ENCODE measurements at regions not wholly inside any gene's neighbourhood (a gene's known extent, or its start where the extent isn't known, plus 50 kb on each side); places are given as distances from the start of the nearest gene placed in this dataset.
A peak's percentile ranks its signal among the peaks of the same experiment; 100 is the strongest.
"Not testable (repeated sequence)": the region's sequence is repeated elsewhere in the genome, so short reads cannot be mapped to it uniquely, and the experiment has no call there.

- DNase-seq, result no peak
Observed at GRCh38 chrX:10676235-10676957, 56.0 kb upstream of the MID1 start.

- DNase-seq, result no peak
Observed at GRCh38 chrX:10677490-10677889, 57.1 kb upstream of the MID1 start.

GRCh38 chrX:10679387-10679786, 59.0 kb upstream of the MID1 start:
- no peak for DNase-seq

DNA sequence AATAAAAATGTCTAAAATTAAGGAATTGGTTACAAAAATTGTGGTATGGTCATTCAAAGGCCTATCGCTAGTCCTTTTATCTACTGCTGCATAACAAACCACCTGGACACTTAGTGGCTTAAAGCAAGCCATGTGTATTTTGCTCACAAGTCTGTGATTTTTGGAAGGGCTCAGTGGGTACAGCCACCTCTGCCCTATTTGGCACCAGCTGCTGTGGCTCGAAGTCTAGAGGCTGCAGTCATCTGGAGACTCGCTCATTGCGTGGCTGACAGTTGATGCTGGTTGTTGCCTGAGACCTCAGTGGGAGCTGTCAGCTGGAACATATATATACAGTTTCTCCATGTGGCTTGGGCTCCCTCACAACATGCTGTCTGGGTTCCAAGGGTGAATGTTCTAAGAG, 60.8 kb upstream of the MID1 start:
- no peak for DNase-seq

DNA sequence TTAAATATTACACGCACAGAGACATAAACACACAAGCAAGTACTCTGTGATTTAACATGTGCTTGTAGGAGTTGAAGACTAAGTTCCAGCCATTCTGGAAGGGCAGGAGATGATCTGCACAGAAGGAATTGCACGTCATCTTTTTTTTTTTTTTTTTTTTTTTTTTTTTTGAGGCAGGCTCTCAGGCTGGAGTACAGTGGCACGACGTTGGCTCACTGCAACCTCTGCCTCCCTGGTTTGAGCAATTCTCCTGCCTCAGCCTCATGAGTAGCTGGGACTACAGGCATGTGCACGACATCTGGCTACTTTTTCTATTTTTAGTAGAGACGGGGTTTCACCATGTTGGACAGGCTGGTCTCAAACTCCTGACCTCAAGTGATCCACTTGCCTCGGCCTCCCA, 63.2 kb upstream of the MID1 start:
- not testable (repeated sequence) for DNase-seq

DNA sequence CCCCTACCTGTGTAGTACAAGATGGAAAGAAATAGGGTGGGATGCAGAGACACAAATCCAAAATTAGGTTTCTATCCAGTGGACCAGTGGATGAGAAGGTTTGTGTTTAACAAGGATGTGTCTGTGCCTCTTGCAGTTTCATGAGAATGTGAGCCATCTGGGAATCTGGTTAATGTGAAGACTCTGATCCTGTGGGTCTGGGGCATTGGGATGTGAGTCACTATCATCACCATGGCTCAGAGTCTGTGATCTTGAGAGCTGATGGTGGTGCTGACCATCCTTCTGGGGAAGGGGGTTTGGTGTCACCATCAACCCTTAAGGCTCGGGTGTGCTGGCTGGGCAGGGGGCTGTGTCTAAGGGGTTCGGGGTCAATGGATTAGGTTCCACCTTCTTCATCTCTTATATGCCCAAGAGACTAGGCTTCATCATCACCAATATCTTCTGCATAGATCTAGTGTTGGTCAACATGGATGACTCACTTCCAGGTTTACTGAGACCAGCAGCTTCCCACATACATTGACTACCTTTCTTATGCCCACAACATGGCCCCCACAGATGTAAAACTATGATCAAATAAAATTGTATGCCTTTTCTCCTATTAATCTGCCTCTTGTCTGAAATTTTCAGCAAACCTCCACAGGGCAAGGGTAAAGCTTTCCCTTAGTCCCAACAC, 65.7 kb upstream of the MID1 start:
- no peak for DNase-seq

DNA sequence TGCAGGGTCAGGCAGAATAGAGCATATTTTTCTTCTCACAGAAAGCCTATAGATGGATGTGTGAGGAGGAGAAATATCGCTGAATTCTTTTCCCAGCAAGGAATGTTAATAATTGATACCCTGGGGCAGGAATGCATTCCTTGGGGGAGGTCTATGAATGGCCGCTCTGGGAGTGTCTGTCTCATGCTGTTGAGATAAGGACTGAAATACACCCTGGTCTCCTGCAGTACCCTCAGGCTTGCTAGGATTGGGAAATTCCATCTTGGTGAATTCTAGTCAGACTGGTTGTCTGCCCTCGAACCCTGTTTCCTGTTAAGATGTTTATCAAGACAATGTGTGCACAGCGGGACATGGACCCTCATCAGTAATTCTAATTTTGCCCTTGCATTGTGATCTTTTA, 71.4 kb upstream of the MID1 start:
- DNase-seq, result not testable (repeated sequence)

DNA sequence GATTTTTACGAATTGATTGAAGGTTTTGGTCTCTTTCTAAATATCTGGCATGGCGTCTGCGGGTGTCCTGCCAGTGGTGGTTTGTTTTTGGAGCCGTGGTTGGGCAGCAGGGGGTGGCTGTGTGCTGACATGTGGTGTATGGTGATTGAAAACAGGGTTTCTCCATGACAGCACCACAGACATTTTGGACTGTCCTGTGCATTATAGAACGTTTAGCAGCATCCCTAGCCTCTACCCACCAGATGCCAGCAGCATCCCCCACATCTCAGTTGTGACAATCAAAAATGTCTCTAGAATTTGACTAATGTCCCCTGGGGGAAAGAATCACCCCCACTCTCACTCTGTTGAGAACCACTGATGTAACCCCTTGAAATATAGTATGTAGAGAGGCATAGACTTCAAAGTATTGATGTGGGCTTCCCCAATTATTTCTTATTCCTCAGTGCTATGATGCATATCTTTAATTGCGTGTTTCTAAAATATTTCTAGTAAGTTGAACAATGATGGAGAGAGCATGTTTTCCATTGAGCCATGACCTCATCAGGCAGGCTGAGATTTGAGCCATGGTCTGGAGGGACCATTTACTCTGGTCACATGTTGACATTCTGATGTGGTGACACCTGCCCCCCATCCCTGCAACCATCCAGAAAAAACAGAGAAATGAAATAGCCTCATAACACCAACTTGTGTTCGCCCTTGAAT, 77.4 kb upstream of the MID1 start:
- no peak for DNase-seq

- no peak for DNase-seq
Observed at GRCh38 chrX:10698318-10698640, 77.9 kb upstream of the MID1 start.

DNA sequence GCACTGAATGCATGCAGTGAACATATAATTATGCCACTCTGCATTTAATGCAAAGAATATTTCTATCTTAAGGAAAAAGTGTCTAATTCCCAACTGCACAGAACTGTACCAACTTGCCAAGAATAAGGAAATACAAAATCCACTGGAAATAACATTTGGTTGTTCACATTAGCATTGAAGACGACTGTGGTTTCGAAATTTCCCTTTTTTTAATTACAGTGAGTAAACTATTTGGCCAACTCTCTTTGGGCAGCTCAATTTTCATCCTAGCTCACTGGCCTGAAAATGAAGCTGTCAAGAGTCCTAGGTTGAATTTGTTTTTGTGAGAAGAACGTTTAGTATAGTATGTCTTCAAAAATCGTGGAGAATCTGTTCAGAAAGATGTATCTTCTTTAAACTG, 81.6 kb upstream of the MID1 start:
- DNase-seq, result no peak

- DNase-seq, result not testable (repeated sequence)
Observed at GRCh38 chrX:10706342-10706741, 86.0 kb upstream of the MID1 start.

- DNase-seq, result no peak
Observed at GRCh38 chrX:10707773-10708172, 87.4 kb upstream of the MID1 start.

GRCh38 chrX:10709276-10709675, 88.9 kb upstream of the MID1 start:
- DNase-seq, result no peak

DNA sequence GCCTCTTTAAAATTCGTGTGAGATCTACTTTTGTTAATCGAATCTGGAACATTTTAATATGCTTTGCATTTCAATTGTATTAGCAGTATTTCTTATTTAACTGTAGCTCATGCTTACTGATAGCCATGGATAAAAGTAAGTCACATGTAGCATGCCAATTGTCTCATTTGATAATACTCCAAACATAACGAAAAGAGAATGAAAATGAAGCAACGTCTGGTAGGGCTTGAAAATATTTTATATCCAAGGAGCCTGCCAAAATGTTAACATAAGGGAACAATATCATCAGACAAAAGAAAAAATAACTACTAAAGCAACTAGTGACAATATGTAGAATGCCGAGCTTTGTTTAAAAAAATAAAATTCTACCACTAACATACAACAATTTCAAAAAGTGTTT, 94.1 kb upstream of the MID1 start:
- no peak for DNase-seq

DNA sequence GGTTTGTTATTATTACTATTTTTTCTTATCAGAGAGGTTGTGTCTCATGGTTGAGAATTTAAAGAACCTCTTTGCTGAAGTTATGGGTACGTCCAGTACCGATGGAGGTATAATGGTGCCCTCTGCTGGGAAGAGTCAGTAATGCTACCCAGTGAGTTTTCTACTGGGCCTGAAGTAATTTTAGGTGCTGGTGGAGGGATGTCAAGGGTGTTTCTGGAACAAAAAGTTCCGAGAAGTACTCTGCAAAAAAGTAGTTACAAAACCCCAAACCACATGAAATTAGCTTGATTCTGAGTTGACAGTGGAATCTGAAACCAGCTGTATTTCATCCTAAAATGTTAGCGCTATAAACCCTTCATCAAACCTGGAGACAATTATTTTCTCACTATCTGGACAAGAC, 102.5 kb upstream of the MID1 start:
- peak in 2 of 5 experiments; percentile 3 to 7 for DNase-seq

DNA sequence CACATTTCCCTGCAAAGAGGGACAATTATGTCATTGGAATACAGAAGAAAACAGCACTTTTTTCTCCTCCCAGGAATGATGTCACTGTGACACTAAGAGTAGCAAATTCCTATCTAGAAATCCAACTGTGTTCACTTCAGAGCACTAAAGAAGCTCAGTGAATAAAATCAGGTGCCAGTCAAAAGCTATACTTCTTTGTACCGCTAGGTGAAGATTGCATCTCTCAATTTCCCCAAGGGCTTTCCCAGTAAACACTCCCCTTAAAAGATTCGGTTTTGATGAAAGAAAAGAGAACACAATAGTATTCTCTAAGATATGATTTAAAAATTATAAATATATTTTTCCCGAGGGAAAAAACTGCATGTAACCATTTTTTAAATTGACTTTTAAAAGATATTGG, 104.7 kb upstream of the MID1 start:
- DNase-seq, result no peak

DNA sequence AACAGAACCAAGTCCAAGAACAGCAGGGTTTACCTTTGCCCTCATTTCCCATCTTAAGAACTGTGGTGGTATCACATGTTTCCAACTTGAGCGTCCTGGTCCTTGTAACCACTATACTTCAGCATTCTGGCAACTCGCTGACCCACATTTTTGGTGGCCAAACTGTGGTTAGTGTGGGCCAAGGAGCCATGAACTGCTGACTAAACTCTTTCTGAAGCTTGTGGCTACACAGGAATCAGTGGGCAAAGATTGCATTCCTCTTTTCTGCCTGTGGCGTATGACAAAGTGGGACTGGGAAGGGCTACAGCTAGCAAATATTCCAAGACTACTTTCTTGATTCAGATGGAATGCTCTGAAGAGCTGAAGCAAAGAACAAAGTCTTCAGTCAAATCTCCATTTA, 106.3 kb upstream of the MID1 start:
- no peak for DNase-seq

DNA sequence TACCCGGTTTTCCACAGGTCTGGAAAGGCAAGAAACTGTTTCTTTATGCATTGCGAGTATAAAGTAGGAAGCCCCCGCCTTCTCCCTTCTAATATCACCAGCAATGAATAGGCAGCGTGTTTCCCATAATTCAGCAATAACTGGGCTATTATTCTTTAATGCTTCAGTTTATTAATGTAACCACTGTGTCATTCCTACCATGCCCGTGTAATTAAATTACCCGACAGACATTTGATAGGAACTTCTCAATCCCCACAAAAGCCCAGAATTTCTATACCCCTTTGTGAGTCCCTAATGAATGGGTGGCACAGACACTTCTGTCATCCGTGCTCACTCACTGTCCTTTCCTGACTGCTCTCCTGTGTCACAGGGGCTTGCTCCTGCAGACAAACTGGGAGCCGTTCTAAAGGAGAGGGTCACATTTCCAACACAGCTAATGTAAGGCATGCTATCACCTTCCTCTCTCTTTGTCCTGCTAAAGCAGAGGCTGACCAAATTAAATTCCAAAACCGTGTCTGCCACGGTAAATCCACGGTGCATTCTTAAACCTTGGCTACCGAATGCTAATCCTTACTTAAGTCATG, 108.5 kb upstream of the MID1 start:
- no peak for DNase-seq

- DNase-seq, result no peak
Observed at GRCh38 chrX:10739426-10739825, 119.0 kb upstream of the MID1 start.

DNA sequence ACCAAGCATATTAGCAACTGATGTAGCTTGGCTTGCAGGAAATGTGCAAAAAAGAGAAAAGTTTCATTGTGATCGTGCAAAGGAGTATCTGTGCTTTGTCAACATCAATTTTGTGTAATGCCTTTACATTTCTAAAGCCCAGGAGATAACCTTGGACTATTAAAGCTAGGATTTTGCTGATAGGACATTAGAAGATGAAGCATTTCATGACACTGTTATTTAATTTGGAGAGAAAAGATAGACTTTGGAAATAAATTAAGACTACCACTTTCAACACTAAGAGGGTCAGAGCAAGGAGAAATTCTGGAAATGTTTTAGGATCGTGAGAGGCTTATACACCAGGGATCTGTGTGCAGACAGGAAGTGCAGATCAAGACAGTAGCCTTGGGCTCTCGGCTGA, 120.6 kb upstream of the MID1 start:
- no peak for DNase-seq

DNA sequence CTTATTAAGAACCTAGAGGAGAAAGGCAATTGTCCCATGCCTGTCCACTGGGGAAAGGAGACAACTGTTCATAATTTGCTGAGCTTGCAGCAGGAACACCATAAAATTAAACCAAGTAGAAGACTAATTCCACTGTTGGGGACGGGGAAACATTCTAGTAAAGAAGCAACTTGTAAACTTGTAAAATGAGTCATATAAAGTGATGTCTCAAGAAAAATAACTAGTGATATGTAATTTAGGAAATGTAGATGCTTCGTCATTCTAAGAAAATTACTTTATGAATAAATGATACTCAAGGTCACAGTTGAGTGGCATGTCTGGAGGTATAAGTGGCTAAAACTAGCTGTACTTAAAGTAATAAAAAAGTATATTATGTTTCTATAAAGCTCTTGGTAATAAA, 121.2 kb upstream of the MID1 start:
- no peak for DNase-seq

- DNase-seq, result no peak
Observed at GRCh38 chrX:10743476-10743875, 123.1 kb upstream of the MID1 start.

GRCh38 chrX:10744007-10744406, 123.6 kb upstream of the MID1 start:
- DNase-seq, result no peak

DNA sequence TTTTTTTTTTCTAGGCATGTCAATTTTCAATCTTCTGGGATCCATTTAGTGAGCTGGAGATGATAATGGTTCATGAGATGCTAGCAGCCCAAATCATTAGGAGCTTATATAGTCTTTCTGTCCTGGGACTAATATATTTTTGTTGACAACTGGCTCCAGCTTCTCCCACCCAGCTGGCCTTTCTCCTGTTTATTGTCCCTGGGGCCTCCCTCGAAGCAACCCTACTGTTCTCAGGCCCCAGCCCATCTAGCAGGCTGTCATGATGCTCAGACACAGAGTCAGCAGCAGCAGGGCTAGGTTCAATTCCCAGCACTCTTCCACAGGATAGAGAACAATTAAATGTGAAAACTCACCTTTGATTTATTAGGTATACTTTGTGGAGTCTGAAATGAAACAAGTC, 127.6 kb upstream of the MID1 start:
- no peak for DNase-seq
